SK-N-SH (cell line): ENCODE measurements at regions not wholly inside any gene's neighbourhood (a gene's known extent, or its start where the extent isn't known, plus 50 kb on each side); places are given as distances from the start of the nearest gene placed in this dataset.
"Not testable (repeated sequence)": the region's sequence is repeated elsewhere in the genome, so short reads cannot be mapped to it uniquely, and the experiment has no call there.

Source experiments
- CTCF ChIA-PET: fragments of 300-600, 350-600 bp; formaldehyde crosslinking; extraction: SDS; loops from one replicate; lab custom pipeline; 2021; lab: Yijun Ruan, JAX
- POLR2A ChIA-PET: fragments of 350-600 bp; sonication (Branson Sonifier 250); formaldehyde crosslinking; extraction: SDS; loops from one replicate; lab custom pipeline; 2020; ENCODE audit warnings: antibody characterized with exemption, inconsistent platforms; lab: Yijun Ruan, JAX
- DNase-seq: peaks from one replicate; pipeline ENCODE4 v3.0.0; 2012
- H2AFZ ChIP-seq: fragments of 200-600 bp; sonication (generic); 2 replicates; pipeline ENCODE4 v1.8.1; 2016; ENCODE audit warnings: antibody characterized with exemption, mild to moderate bottlenecking, low read depth
- H3F3A ChIP-seq: fragments of 200-600 bp; sonication (generic); replicated peaks from 2 replicates; pipeline ENCODE3; 2016; ENCODE audit warnings: antibody characterized with exemption, mild to moderate bottlenecking; ENCODE audit not compliant: insufficient read depth
- H3K27ac ChIP-seq, 2 experiments: fragments of 200-500 bp in 1 of 2; fragments of 200-600 bp in 1 of 2; sonication (Bioruptor generic) in 1 of 2; sonication (generic), shearing (Covaris generic) in 1 of 2; 2 replicates each; pipeline versions ENCODE4 v1.5.1 to v1.6.1; 2014 to 2016; ENCODE audit warnings: low read depth in 2 of 2, inconsistent platforms in 1 of 2, low read length in 1 of 2, mild to moderate bottlenecking in 1 of 2, mixed read lengths in 1 of 2
- H3K27me3 ChIP-seq: fragments of 200-600 bp; sonication (generic), shearing (Covaris generic); 2 replicates; pipeline ENCODE4 v1.6.1; 2016; ENCODE audit warnings: mixed run types; ENCODE audit not compliant: insufficient read depth
- H3K36me3 ChIP-seq, 2 experiments: fragments of 200-500 bp in 1 of 2; fragments of 200-600 bp in 1 of 2; sonication (Bioruptor generic) in 1 of 2; sonication (generic) in 1 of 2; replicated peaks in 1 of 2; 2 replicates each; pipeline versions ENCODE3 to v1.5.1; 2014 to 2016; ENCODE audit warnings: low read length in 1 of 2, mild to moderate bottlenecking in 1 of 2; ENCODE audit not compliant: insufficient read depth in 2 of 2, control insufficient read depth in 1 of 2
- H3K4me1 ChIP-seq, 2 experiments: fragments of 200-500 bp in 1 of 2; fragments of 200-600 bp in 1 of 2; sonication (Bioruptor generic) in 1 of 2; sonication (generic), shearing (Covaris generic) in 1 of 2; 2 replicates each; pipeline versions ENCODE4 v1.5.1 to v1.6.1; 2014 to 2016; ENCODE audit warnings: low read depth in 1 of 2, low read length in 1 of 2, mixed run types in 1 of 2; ENCODE audit not compliant: insufficient read depth in 2 of 2, control insufficient read depth in 1 of 2
- H3K4me2 ChIP-seq: fragments of 200-600 bp; sonication (generic), shearing (Covaris generic); 2 replicates; pipeline ENCODE4 v1.6.1; 2017; ENCODE audit warnings: mixed run types
- H3K4me3 ChIP-seq, 2 experiments: fragments of 200-500 bp in 1 of 2; fragments of 200-600 bp in 1 of 2; sonication (Bioruptor generic) in 1 of 2; sonication (generic), shearing (Covaris generic) in 1 of 2; 2 replicates each; pipeline versions ENCODE4 v1.5.1 to v1.8.1; 2014 to 2016; ENCODE audit warnings: low read depth in 2 of 2, inconsistent platforms in 1 of 2, low read length in 1 of 2, mild to moderate bottlenecking in 1 of 2, mixed read lengths in 1 of 2, moderate library complexity in 1 of 2
- H3K79me2 ChIP-seq: fragments of 200-600 bp; sonication (generic); 2 replicates; pipeline ENCODE4 v1.8.1; 2017; ENCODE audit warnings: mild to moderate bottlenecking; ENCODE audit not compliant: insufficient read depth
- H3K9ac ChIP-seq: fragments of 200-600 bp; sonication (generic); 2 replicates; pipeline ENCODE4 v1.6.1; 2017; ENCODE audit warnings: mixed run types
- H3K9me2 ChIP-seq: fragments of 200-600 bp; sonication (generic); 2 replicates; pipeline ENCODE4 v1.6.1; 2017; ENCODE audit warnings: mixed run types
- H3K9me3 ChIP-seq: fragments of 200-600 bp; sonication (generic); 2 replicates; pipeline ENCODE4 v1.6.1; 2017; ENCODE audit warnings: mixed run types, mild to moderate bottlenecking, moderate library complexity
- H4K20me1 ChIP-seq: fragments of 200-600 bp; sonication (generic); 2 replicates; pipeline ENCODE4 v1.6.1; 2017; ENCODE audit warnings: mild to moderate bottlenecking, mixed run types; ENCODE audit not compliant: insufficient read depth
- CTCF ChIP-seq: fragments of 200-600 bp; sonication (generic); IDR thresholded peaks from 2 replicates; pipeline ENCODE4 v1.6.1; 2017; ENCODE audit warnings: antibody characterized with exemption, mild to moderate bottlenecking, moderate library complexity
- EP300 ChIP-seq, 2 experiments: IDR thresholded peaks; 2 replicates each; pipeline versions ENCODE4 v1.4.0 to v1.6.1; 2012; ENCODE audit warnings: borderline replicate concordance in 1 of 2, low read depth in 1 of 2, low read length in 1 of 2
- EZH2phosphoT487 ChIP-seq: fragments of 200-600 bp; sonication (generic); IDR thresholded peaks from 2 replicates; pipeline ENCODE4 v1.6.1; 2017; ENCODE audit warnings: low read depth, mixed run types, mild to moderate bottlenecking, antibody characterized with exemption, moderate library complexity, borderline replicate concordance
- FOXJ3 ChIP-seq: sonication (generic); formaldehyde crosslinking; IDR thresholded peaks from 2 replicates; pipeline ENCODE4 v1.5.1; 2020; ENCODE audit warnings: mild to moderate bottlenecking, missing genetic modification reagents
- FOXM1 ChIP-seq: IDR thresholded peaks from 2 replicates; pipeline ENCODE4 v1.4.0; 2012; ENCODE audit warnings: low read depth, mild to moderate bottlenecking
- GABPA ChIP-seq: IDR thresholded peaks from 2 replicates; pipeline ENCODE4 v1.4.0; 2012; ENCODE audit warnings: low read depth, mild to moderate bottlenecking
- GATA2 ChIP-seq: sonication (generic); formaldehyde crosslinking; IDR thresholded peaks from 2 replicates; pipeline ENCODE4 v1.5.0; 2020; ENCODE audit warnings: mild to moderate bottlenecking, missing genetic modification reagents
- JUND ChIP-seq: IDR thresholded peaks from 2 replicates; pipeline ENCODE4 v1.4.0; 2012
- MEF2A ChIP-seq: IDR thresholded peaks from 2 replicates; pipeline ENCODE4 v1.4.0; 2012; ENCODE audit warnings: low read depth, borderline replicate concordance
- NFIC ChIP-seq: IDR thresholded peaks from 2 replicates; pipeline ENCODE4 v1.4.0; 2012; ENCODE audit warnings: borderline replicate concordance
- PBX3 ChIP-seq: IDR thresholded peaks from 2 replicates; pipeline ENCODE4; 2012
- RAD21 ChIP-seq: IDR thresholded peaks from 2 replicates; pipeline ENCODE4 v1.6.1; 2012; ENCODE audit warnings: mild to moderate bottlenecking, low read length
- RXRA ChIP-seq: IDR thresholded peaks from 2 replicates; pipeline ENCODE4 v1.4.0; 2012; ENCODE audit warnings: low read depth, mild to moderate bottlenecking, borderline replicate concordance
- SIN3A ChIP-seq: IDR thresholded peaks from 2 replicates; pipeline ENCODE4 v1.6.1; 2012; ENCODE audit warnings: low read depth, mild to moderate bottlenecking, low read length, moderate library complexity, borderline replicate concordance
- SMC3 ChIP-seq: IDR thresholded peaks from 2 replicates; pipeline ENCODE4 v1.6.1; 2012; ENCODE audit warnings: low read depth, low read length, improper control_type of control experiment
- USF1 ChIP-seq: IDR thresholded peaks from 2 replicates; pipeline ENCODE4 v1.4.0; 2012; ENCODE audit warnings: low read depth, borderline replicate concordance
- USF2 ChIP-seq: fragments of 150-350 bp; IDR thresholded peaks from 2 replicates; pipeline ENCODE4 v1.6.1; 2017; ENCODE audit warnings: antibody characterized with exemption, low read length, low read depth, borderline replicate concordance
- YY1 ChIP-seq: IDR thresholded peaks from 2 replicates; pipeline ENCODE4 v1.4.0; 2012; ENCODE audit warnings: low read depth, mild to moderate bottlenecking
- ZBTB33 ChIP-seq: IDR thresholded peaks from 2 replicates; pipeline ENCODE4 v1.4.0; 2012; ENCODE audit warnings: low read depth, borderline replicate concordance
- WGBS: methylation state at CpG from one replicate; pipeline ENCODE4 v1.1.6; 2017; ENCODE audit warnings: low lambda C conversion rate; 5-methylcytosine and 5-hydroxymethylcytosine counted together
- TF ChIP-seq, protein P1 (sequence below): IDR thresholded peaks from 2 replicates; pipeline ENCODE4 v1.4.0; 2012; ENCODE audit warnings: low read depth

GRCh38 chr7:86444245-86444644, 199.5 kb upstream of the GRM3 start (continued):
- no peak for TF ChIP-seq EZH2phosphoT487
- TF ChIP-seq FOXM1, result no peak
- TF ChIP-seq GABPA, result no peak
- no peak for TF ChIP-seq CTCF
- TF ChIP-seq SMC3, result no peak
- TF ChIP-seq NFIC, result no peak

DNA sequence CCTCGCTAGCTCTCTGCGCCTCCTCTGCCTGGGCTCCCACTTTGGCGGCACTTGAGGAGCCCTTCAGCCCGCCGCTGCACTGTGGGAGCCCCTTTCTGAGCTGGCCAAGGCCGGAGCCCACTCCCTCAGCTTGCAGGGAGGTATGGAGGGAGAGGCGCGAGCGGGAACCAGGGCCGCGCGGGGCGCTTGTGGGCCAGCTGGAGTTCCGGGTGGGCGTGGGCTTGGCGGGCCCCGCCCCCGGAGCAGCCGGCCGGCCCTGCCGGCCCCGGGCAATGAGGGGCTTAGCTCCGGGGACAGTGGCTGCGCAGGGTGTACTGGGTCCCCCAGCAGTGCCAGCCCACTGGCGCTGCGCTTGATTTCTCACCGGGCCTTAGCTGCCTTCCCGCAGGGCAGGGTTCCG, 203.3 kb upstream of the GRM3 start:
- CTCF ChIA-PET, result interaction anchor here (1.2 kb wide), 1 partner anchor 14 kb away, joined by 4 read pairs; no protein-coding TSS in a partner anchor
- H3K4me1 ChIP-seq, H4K20me1 ChIP-seq, H3K9ac ChIP-seq, H3K27me3 ChIP-seq, H3F3A ChIP-seq, H2AFZ ChIP-seq, H3K27ac ChIP-seq, H3K9me3 ChIP-seq, H3K36me3 ChIP-seq, DNase-seq, POLR2A ChIA-PET, H3K4me2 ChIP-seq, H3K4me3 ChIP-seq, H3K79me2 ChIP-seq, H3K9me2 ChIP-seq: not testable (repeated sequence)
- WGBS, result 58% methylated on average over 5 of the region's 29 CpGs

GRCh38 chr7:86437951-86438450, 205.7 kb upstream of the GRM3 start:
- WGBS, result 7% methylated on average over 2 of the region's 2 CpGs
- Histone ChIP-seq H3F3A (no peaks in the 10 kb centered on the region), H4K20me1 (no peaks in the 10 kb centered on the region), H3K4me1 (no peaks in the 10 kb centered on the region), H3K36me3 (no peaks in the 10 kb centered on the region), H3K9me2 (no peaks in the 10 kb centered on the region), H3K4me3 (no peak overlapping the region), H3K79me2 (no peaks in the 10 kb centered on the region), H3K4me2 (no peak overlapping the region), H3K27me3 (no peaks in the 10 kb centered on the region)
- DNase-seq, result no peak
- POLR2A ChIA-PET, result no interaction called here
- TF ChIP-seq RAD21 (no peak), JUND (no peak), EZH2phosphoT487 (no peak), EP300 (IDR thresholded peaks at IDR 0.05; ENCODE audit: borderline replicate concordance in 1 of 2, low read depth in 1 of 2, low read length in 1 of 2) (no peak), PBX3 (no peak), RXRA (no peak), USF1 (no peak), FOXJ3 (CRISPR knock-in tag) (no peak), SIN3A (no peak), GATA2 (no peak), MEF2A (no peak), USF2 (no peak), ZBTB33 (no peak), YY1 (no peak)
- TF ChIP-seq, protein P1, sequence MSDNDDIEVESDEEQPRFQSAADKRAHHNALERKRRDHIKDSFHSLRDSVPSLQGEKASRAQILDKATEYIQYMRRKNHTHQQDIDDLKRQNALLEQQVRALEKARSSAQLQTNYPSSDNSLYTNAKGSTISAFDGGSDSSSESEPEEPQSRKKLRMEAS, result no peak
- TF ChIP-seq, all 33 proteins: peak for 0
- no peak overlapping the region for H3K27ac ChIP-seq
- H3K9me3 ChIP-seq, result no peaks in the 10 kb centered on the region
- H2AFZ ChIP-seq, result no peak overlapping the region
- CTCF ChIA-PET, result interaction anchor here (1.2 kb wide), 1 partner anchor 32 kb away, joined by 6 read pairs; no protein-coding TSS in a partner anchor
- no peak overlapping the region for H3K9ac ChIP-seq
